A673 (cell line): ENCODE measurements at regions not wholly inside any gene's neighbourhood (a gene's known extent, or its start where the extent isn't known, plus 50 kb on each side); places are given as distances from the start of the nearest gene placed in this dataset.

Experiments used
- CTCF ChIP-seq: fragments of 300-800, 200-600 bp; sonication (generic); conservative IDR thresholded peaks from 2 replicates; pipeline ENCODE4 v1.5.1; 2017; ENCODE audit warnings: low read depth, mild to moderate bottlenecking, antibody characterized with exemption, low read length, moderate library complexity, mixed read lengths
- EZH2 ChIP-seq: fragments of 200-600 bp; sonication (generic); IDR thresholded peaks from 2 replicates; pipeline ENCODE4 v1.6.1; 2017; ENCODE audit warnings: borderline replicate concordance, low read depth, mild to moderate bottlenecking, mixed read lengths, antibody characterized with exemption, low read length; ENCODE audit not compliant: poor library complexity, severe bottlenecking

- TF ChIP-seq CTCF (no peak), EZH2 (no peak)
Observed at GRCh38 chr7:81626008-81626407, 143.8 kb downstream of the HGF start.
